Fibroblast of mammary gland (primary cell): ENCODE measurements at regions not wholly inside any gene's neighbourhood (a gene's known extent, or its start where the extent isn't known, plus 50 kb on each side); places are given as distances from the start of the nearest gene placed in this dataset.

Source experiments
- DNase-seq: peaks from one replicate; pipeline ENCODE4 v3.0.0-alpha.2; 2010; ENCODE audit warnings: low read depth
- H3K4me3 ChIP-seq: 2 replicates; pipeline ENCODE4 v1.5.1; 2011; ENCODE audit warnings: low read depth, mild to moderate bottlenecking, low read length, moderate library complexity; ENCODE audit not compliant: control insufficient read depth
- TF ChIP-seq, protein P1 (sequence below): conservative IDR thresholded peaks from 2 replicates; pipeline ENCODE4 v1.5.1; 2011; ENCODE audit warnings: low read depth, low read length, inconsistent platforms; ENCODE audit not compliant: control insufficient read depth, insufficient read depth

DNA sequence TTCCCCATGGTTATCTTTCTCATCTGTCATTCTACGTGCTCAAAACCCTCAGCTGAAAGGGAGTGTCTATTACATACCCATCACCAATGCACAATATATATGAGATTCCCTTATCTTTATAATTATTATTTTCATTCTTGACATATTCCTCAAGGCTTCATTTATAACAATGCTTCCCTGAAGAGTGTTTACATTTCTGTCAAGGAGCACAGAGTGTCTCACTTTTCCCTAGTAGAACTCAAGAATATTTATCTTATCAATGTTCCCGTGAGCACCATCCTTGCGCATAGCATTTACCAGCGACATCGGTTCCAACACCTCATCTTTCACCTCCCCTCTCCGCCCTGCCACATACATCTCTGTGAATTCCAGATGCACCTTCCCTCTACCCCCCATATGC lies 250.6 kb downstream of the PLA2G4A start:
- TF ChIP-seq, protein P1, sequence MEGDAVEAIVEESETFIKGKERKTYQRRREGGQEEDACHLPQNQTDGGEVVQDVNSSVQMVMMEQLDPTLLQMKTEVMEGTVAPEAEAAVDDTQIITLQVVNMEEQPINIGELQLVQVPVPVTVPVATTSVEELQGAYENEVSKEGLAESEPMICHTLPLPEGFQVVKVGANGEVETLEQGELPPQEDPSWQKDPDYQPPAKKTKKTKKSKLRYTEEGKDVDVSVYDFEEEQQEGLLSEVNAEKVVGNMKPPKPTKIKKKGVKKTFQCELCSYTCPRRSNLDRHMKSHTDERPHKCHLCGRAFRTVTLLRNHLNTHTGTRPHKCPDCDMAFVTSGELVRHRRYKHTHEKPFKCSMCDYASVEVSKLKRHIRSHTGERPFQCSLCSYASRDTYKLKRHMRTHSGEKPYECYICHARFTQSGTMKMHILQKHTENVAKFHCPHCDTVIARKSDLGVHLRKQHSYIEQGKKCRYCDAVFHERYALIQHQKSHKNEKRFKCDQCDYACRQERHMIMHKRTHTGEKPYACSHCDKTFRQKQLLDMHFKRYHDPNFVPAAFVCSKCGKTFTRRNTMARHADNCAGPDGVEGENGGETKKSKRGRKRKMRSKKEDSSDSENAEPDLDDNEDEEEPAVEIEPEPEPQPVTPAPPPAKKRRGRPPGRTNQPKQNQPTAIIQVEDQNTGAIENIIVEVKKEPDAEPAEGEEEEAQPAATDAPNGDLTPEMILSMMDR = no peak
- no peak for DNase-seq
- H3K4me3 ChIP-seq = no peak overlapping the region

DNA sequence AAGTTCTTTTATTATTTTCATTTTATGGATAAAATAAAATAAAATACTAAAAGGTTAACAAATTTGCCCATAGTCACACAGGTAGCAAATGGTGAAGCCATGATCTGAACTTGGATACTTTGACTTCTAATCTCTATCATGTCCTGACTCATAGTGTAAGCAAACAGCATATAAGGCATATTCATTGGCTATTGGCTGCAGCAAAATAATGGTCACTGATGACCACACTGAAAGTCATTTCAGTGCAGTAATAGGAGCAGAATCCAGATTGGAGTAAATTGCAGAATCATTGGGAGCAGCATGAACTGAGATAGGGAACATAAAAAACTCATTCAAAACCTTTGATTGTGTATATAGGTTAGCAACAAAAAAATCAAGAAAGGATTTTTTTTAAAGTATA lies 262.9 kb downstream of the PLA2G4A start:
- TF ChIP-seq, protein P1 = no peak
- H3K4me3 ChIP-seq = no peak overlapping the region
- DNase-seq = peak; percentile 18

DNA sequence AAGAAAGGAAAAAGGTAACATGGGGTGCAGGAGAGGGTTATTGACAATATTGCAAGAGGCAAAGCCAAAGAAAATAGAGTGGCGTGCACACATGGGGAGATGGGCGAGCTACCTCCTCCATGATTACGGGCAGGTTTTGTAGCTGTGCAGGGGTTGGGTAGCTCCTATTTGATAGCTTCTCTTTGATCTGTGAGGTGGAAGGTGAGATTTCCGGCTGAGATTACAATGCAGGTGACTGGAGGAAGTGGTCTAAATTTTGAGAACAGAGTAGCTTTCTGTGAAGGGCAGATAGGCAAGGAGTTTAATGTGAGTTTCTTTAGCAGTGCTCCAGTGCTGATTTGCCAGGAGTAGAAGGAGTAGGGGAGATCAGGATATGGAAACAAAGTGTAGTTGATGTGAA lies 263.4 kb downstream of the PLA2G4A start:
- TF ChIP-seq, protein P1 = no peak
- no peak overlapping the region for H3K4me3 ChIP-seq
- DNase-seq = no peak

DNA sequence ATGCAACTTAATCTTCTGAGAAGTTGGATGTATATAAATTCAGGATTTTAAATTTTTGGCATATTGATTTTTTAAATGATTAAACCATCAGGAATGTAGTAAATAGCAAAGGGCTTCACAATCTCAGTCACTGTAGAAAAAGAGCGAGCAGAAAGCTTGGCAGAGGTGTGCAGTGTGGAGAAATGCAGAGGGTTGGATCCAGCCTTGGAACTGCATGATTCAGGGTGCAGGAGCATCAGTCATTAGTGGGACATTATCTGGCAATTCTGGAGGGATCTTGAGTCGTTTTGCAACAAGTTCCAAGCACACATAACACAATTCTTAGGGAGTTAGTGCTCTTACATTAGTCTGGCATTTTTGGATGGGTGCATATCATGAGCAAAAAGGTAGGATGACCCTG lies 267.9 kb downstream of the PLA2G4A start:
- TF ChIP-seq, protein P1 = no peak

DNA sequence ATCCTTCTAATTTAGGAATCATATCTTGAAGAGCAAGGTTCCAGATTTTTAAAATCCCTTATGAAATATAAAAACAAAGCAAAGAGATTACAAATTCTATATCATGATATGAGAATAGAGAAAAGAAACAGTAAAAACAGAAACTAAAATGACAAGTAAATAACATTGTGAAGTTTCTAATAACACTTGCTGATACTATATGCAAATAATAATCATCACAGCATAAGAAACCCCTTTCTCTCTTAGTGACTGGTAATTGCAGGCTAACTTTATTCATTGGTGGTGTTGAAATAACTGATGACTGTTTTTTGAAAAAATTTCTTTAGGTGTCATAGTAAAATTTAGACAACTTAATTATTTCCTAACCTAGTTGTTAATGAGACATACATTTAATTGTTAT lies 281.6 kb downstream of the PLA2G4A start:
- H3K4me3 ChIP-seq = no peak overlapping the region
- DNase-seq = no peak
- TF ChIP-seq, protein P1 = no peak

More for the DNA sequence above, 267.9 kb downstream of the PLA2G4A start:
- H3K4me3 ChIP-seq = no peak overlapping the region
- DNase-seq = peak; percentile 46

DNA sequence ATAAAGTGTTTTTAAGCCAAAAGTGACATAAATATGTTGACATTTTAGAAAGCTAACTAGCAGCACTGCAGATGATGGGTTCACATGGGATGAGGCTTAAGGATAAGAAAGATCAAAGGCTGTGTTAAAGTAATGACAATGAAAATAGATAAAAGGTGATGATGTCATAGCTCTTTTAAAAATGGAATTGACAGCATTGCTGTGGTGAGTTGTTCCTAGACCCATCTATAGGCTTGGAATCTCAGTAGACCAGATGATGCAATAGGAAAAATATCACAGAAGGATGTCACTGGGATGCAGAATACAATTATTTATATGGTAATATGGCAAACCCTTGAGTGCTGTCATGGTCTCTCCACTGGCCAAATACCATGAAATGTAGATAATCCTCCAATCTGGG lies 286.0 kb downstream of the PLA2G4A start:
- TF ChIP-seq, protein P1 = no peak
- DNase-seq = no peak
- H3K4me3 ChIP-seq = no peak overlapping the region

DNA sequence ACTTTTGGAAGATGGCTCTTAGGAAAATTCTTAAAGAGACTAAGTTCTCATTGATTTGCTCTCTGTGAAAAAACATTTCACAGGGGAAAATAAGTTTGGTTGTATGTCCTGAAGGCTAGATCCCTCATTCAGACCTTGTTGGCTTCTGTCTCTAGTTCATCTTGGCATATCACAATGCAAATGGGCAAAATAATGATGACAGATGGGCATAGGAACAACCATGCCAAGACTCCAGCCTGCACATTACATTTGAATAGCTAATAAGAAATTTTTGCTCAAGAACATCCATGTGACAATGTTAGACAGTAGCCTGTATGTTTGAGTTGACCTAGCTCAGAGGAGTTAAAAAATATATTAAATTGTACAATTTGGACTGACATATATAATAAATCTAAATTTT lies 292.9 kb downstream of the PLA2G4A start:
- no peak overlapping the region for H3K4me3 ChIP-seq
- no peak for DNase-seq
- TF ChIP-seq, protein P1 = no peak
